Neuronal stem cell (in vitro differentiated cells): ENCODE measurements at regions not wholly inside any gene's neighbourhood (a gene's known extent, or its start where the extent isn't known, plus 50 kb on each side); places are given as distances from the start of the nearest gene placed in this dataset.

Source experiments
- DNase-seq: peaks from one replicate; pipeline ENCODE4 v3.0.0-alpha.2; 2013; ENCODE audit warnings: low spot score
- H2AFZ ChIP-seq: one replicate; pipeline ENCODE4 v1.6.1; 2013; ENCODE audit warnings: mild to moderate bottlenecking, low read length, inconsistent platforms
- H2AK5ac ChIP-seq: 2 replicates; pipeline ENCODE4 v1.6.1; 2013; ENCODE audit warnings: low read depth, mild to moderate bottlenecking, inconsistent platforms, low read length, moderate library complexity, mixed read lengths
- H2BK120ac ChIP-seq: 2 replicates; pipeline ENCODE4 v1.6.1; 2013; ENCODE audit warnings: low read depth, mild to moderate bottlenecking, inconsistent platforms, low read length, moderate library complexity, mixed read lengths
- H2BK12ac ChIP-seq: one replicate; pipeline ENCODE4 v1.6.1; 2013; ENCODE audit warnings: low read length, inconsistent platforms
- H2BK15ac ChIP-seq: 2 replicates; pipeline ENCODE4 v1.6.1; 2013; ENCODE audit warnings: mild to moderate bottlenecking, low read length, inconsistent platforms, mixed read lengths
- H2BK5ac ChIP-seq: one replicate; pipeline ENCODE4 v1.6.1; 2013; ENCODE audit warnings: inconsistent platforms, mild to moderate bottlenecking, low read length, moderate library complexity
- H3K14ac ChIP-seq: one replicate; pipeline ENCODE4 v1.6.1; 2013; ENCODE audit warnings: low read length, inconsistent platforms
- H3K18ac ChIP-seq: 2 replicates; pipeline ENCODE4 v1.6.1; 2013; ENCODE audit warnings: low read length, inconsistent platforms
- H3K23ac ChIP-seq: 2 replicates; pipeline ENCODE4 v1.6.1; 2013; ENCODE audit warnings: low read depth, mild to moderate bottlenecking, mixed read lengths, low read length, inconsistent platforms; ENCODE audit not compliant: poor library complexity
- H3K27ac ChIP-seq: replicated peaks from 3 replicates; pipeline ENCODE4 v1.5.1; 2013; ENCODE audit warnings: low read length, inconsistent platforms
- H3K27me3 ChIP-seq, 3 experiments: 2 replicates each; pipeline ENCODE4 v1.6.1; 2013; ENCODE audit warnings: low read length in 3 of 3, mild to moderate bottlenecking in 2 of 3, inconsistent platforms in 1 of 3, low read depth in 1 of 3, mixed read lengths in 1 of 3, moderate library complexity in 1 of 3; ENCODE audit not compliant: control insufficient read depth in 3 of 3, insufficient read depth in 3 of 3
- H3K36me3 ChIP-seq, 2 donors: replicated peaks in 1 of 2; 2 replicates each; pipeline ENCODE4 v1.6.1; 2013; ENCODE audit warnings: low read length in 2 of 2; ENCODE audit not compliant: control insufficient read depth in 2 of 2, insufficient read depth in 2 of 2
- H3K4ac ChIP-seq: 2 replicates; pipeline ENCODE4 v1.6.1; 2013; ENCODE audit warnings: inconsistent platforms, mild to moderate bottlenecking, low read length, moderate library complexity
- H3K4me1 ChIP-seq, 2 donors: 1 replicate in 1 of 2; 2 replicates in 1 of 2; pipeline ENCODE4 v1.6.1; 2013; ENCODE audit warnings: low read length in 2 of 2, low read depth in 1 of 2; ENCODE audit not compliant: control insufficient read depth in 2 of 2, insufficient read depth in 1 of 2
- H3K4me2 ChIP-seq: one replicate; pipeline ENCODE4 v1.6.1; 2013; ENCODE audit warnings: mild to moderate bottlenecking, low read length, inconsistent platforms; ENCODE audit not compliant: insufficient read depth, poor library complexity, severe bottlenecking
- H3K4me3 ChIP-seq, 2 donors: 2 replicates each; pipeline ENCODE4 v1.5.1; 2013; ENCODE audit warnings: low read length in 2 of 2, mild to moderate bottlenecking in 2 of 2, inconsistent platforms in 1 of 2, moderate library complexity in 1 of 2
- H3K79me1 ChIP-seq: one replicate; pipeline ENCODE4 v1.6.1; 2013; ENCODE audit warnings: low read depth, mild to moderate bottlenecking, inconsistent platforms, low read length, moderate library complexity
- H3K9ac ChIP-seq: one replicate; pipeline ENCODE4 v1.6.1; 2013; ENCODE audit warnings: mild to moderate bottlenecking, low read depth, low read length, inconsistent platforms; ENCODE audit not compliant: poor library complexity
- H3K9me3 ChIP-seq, 2 donors: replicated peaks in 1 of 2; 2 replicates each; pipeline versions ENCODE3 to v1.6.1; 2013; ENCODE audit warnings: low read length in 2 of 2, mild to moderate bottlenecking in 2 of 2, inconsistent platforms in 1 of 2, low read depth in 1 of 2, mixed read lengths in 1 of 2, moderate library complexity in 1 of 2; ENCODE audit not compliant: control insufficient read depth in 2 of 2, insufficient read depth in 1 of 2
- H4K8ac ChIP-seq: one replicate; pipeline ENCODE4 v1.6.1; 2013; ENCODE audit warnings: low read depth, mild to moderate bottlenecking, inconsistent platforms, low read length, moderate library complexity
- H4K91ac ChIP-seq: one replicate; pipeline ENCODE4 v1.6.1; 2013; ENCODE audit warnings: low read length, low read depth, mild to moderate bottlenecking, inconsistent platforms; ENCODE audit not compliant: poor library complexity
- WGBS, 2 donors: extraction: QIAGEN DNeasy Blood & Tissue Kit; methylation state at CpG; one replicate each; pipeline ENCODE4 v1.1.7; 2013; ENCODE audit warnings: missing lambda C conversion rate in 2 of 2, mixed read lengths in 1 of 2; ENCODE audit not compliant: insufficient read length in 2 of 2, insufficient replicate concordance in 1 of 2; ENCODE audit errors: extremely low coverage in 2 of 2; 5-methylcytosine and 5-hydroxymethylcytosine counted together

DNA sequence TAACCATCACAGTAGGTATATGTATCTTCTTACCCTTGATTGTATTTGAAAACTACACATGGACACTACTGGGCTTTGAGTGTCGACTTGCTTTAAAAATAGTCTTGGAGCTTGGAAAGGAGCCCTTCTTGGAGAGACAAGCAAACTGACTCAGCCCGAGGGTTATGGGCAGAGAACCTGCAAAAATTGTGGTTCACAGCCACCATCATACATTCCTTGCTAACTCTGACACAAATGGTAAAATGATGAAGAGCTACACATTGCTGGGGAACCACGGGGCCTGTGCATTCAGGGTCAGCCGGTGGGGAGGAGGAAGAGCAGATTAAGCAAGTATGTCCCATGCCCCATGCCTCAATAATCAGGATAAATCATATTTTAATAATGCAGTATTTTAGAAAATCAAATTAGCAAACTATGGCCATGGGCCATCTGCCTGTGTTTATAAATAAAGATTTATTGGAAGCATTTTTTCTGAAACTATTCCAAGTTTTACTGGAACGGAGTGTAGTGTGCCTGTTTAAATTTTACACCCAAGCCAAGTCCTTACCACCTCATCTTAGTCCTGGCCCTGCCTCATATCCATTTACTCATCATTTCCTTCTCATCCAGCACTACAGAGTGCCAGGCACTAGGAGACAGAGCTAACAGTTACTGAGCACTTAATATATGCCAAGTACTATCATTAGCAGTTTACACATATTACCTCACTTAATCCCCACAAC, 195.7 kb downstream of the PALM2AKAP2 start:
- no peak overlapping the region for H3K14ac ChIP-seq
- no peak overlapping the region for H3K23ac ChIP-seq
- whole genome bisulfite sequencing, 2 donors = no CpG with 5 or more reads among the region's 5 CpGs
- no peaks in the 10 kb centered on the region for H3K79me1 ChIP-seq
- H3K27me3 ChIP-seq = no peaks in the 10 kb centered on the region
- H4K91ac ChIP-seq = no peak overlapping the region
- H4K8ac ChIP-seq = no peak overlapping the region
- peaks cover 2 to 3% of the 10 kb centered on the region in 2 donors for H3K4me1 ChIP-seq
- no peak overlapping the region for H3K9ac ChIP-seq
- no peak overlapping the region for H2BK120ac ChIP-seq
- H3K9me3 ChIP-seq = no peaks in the 10 kb centered on the region
- H2AK5ac ChIP-seq = no peak overlapping the region
- no peak overlapping the region for H2AFZ ChIP-seq
- no peak overlapping the region for H3K4me3 ChIP-seq
- no peak overlapping the region for H3K4ac ChIP-seq
- H3K4me2 ChIP-seq = no peak overlapping the region
- no peak overlapping the region for H2BK12ac ChIP-seq
- DNase-seq = no peak
- no peak overlapping the region for H3K27ac ChIP-seq
- H2BK15ac ChIP-seq = no peak overlapping the region
- H3K36me3 ChIP-seq = peaks cover 0 to 1% of the 10 kb centered on the region in 2 donors
- no peak overlapping the region for H3K18ac ChIP-seq
- H2BK5ac ChIP-seq = no peak overlapping the region

DNA sequence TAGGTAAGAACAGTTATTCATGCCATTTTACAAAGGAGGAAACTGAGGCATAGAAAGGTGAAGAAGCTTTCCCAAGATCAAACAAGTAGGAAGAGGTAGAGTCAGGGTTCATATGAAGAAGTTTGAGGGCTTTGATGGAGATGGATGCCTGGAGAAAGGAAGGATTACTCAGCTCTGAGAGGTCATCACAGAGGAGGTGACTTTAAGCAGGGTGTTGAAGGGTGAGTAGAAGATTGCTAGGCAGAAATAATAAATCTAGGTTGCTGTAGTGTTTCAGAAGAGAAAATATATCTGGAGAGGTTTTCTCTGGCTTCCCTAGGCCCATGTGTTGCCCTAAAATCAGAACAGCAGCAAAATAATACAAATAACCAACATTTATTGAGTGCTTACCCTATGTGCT, 196.3 kb downstream of the PALM2AKAP2 start:
- peaks cover 2 to 3% of the 10 kb centered on the region in 2 donors for H3K4me1 ChIP-seq
- no peak overlapping the region for H3K23ac ChIP-seq
- H3K36me3 ChIP-seq = peaks cover 0 to 1% of the 10 kb centered on the region in 2 donors
- H3K4ac ChIP-seq = no peak overlapping the region
- no peak overlapping the region for H4K91ac ChIP-seq
- no peaks in the 10 kb centered on the region for H3K27me3 ChIP-seq
- no peak overlapping the region for H3K9ac ChIP-seq
- no peak overlapping the region for H3K14ac ChIP-seq
- H2BK120ac ChIP-seq = no peak overlapping the region
- no peak overlapping the region for H2BK12ac ChIP-seq
- no peak overlapping the region for H3K18ac ChIP-seq
- no peak overlapping the region for H2BK5ac ChIP-seq
- no peak overlapping the region for H3K4me2 ChIP-seq
- DNase-seq = no peak
- H2BK15ac ChIP-seq = no peak overlapping the region
- no peak overlapping the region for H2AK5ac ChIP-seq
- H3K27ac ChIP-seq = no peak overlapping the region
- no peak overlapping the region for H2AFZ ChIP-seq
- no peak overlapping the region for H4K8ac ChIP-seq
- H3K4me3 ChIP-seq = no peak overlapping the region
- H3K79me1 ChIP-seq = no peaks in the 10 kb centered on the region
- no peaks in the 10 kb centered on the region for H3K9me3 ChIP-seq

DNA sequence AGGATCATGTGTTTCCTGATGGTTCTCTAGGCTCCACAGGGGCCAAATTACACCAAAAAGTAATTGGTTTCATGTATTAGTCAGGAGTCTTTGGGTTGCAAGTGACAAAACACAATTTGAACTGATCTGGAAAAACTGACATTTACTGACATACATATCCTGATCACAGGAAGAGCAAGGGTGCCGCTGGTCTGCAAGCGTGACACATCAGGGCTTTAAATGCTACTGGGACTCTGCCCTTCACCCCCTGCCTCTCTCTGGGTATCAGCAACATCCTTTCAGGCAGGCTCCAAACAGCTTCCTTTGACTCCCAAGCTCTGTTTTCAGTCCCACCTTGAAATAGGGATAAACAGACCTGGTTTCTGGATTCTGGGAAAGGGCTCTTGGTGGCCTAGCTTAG, 197.5 kb downstream of the PALM2AKAP2 start:
- Histone ChIP-seq H3K18ac (no peak overlapping the region), H3K27me3 (no peaks in the 10 kb centered on the region), H2BK5ac (no peak overlapping the region), H3K9ac (no peak overlapping the region), H2BK12ac (no peak overlapping the region), H2BK15ac (no peak overlapping the region), H3K36me3 (peaks cover 0 to 1% of the 10 kb centered on the region in 2 donors), H3K4me1 (no peaks in the 10 kb centered on the region), H3K4me2 (no peak overlapping the region), H2AFZ (no peak overlapping the region), H3K27ac (no peak overlapping the region), H3K9me3 (no peaks in the 10 kb centered on the region), H3K14ac (no peak overlapping the region), H4K8ac (no peak overlapping the region), H3K4me3 (no peak overlapping the region), H3K23ac (no peak overlapping the region), H3K79me1 (no peaks in the 10 kb centered on the region), H2BK120ac (no peak overlapping the region), H4K91ac (no peak overlapping the region), H3K4ac (no peak overlapping the region), H2AK5ac (no peak overlapping the region)
- no CpG with 5 or more reads among the region's 2 CpGs for WGBS, 2 donors
- DNase-seq = no peak

DNA sequence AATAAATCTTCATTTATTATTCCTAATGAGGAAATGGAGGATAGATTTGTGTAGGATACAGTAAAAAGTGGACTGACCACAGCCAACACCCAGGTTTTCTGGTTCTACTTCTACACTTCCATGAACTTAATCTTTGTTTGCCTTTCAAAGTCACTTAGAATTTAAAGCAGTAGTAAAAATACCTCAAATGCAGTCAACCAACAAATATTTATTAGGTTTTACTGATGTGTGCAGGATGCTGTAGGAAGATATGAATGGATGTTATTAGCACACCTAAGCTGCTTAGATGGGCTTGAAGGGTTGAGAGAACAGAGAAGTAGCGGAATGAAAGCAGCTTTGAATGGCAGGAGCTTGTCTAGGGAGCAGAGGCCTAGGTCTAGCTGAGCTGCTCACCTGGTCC, 201.1 kb downstream of the PALM2AKAP2 start:
- Histone ChIP-seq H2BK15ac (no peak overlapping the region), H3K9ac (no peak overlapping the region), H3K14ac (no peak overlapping the region), H3K4me3 (no peak overlapping the region), H2BK120ac (no peak overlapping the region), H3K36me3 (no peaks in the 10 kb centered on the region), H4K91ac (no peak overlapping the region), H3K4me2 (no peak overlapping the region), H2AFZ (no peak overlapping the region), H3K18ac (no peak overlapping the region), H2AK5ac (no peak overlapping the region), H3K4ac (no peak overlapping the region), H3K4me1 (no peaks in the 10 kb centered on the region), H3K9me3 (no peaks in the 10 kb centered on the region), H3K23ac (no peak overlapping the region), H3K79me1 (no peaks in the 10 kb centered on the region), H2BK5ac (no peak overlapping the region), H2BK12ac (no peak overlapping the region), H3K27me3 (no peaks in the 10 kb centered on the region), H3K27ac (no peak overlapping the region), H4K8ac (no peak overlapping the region)
- no peak for DNase-seq
- WGBS, 2 donors = no CpG with 5 or more reads among the region's 1 CpG
